ENCODE measurements at regions not wholly inside any gene's neighbourhood (a gene's known extent, or its start where the extent isn't known, plus 50 kb on each side); places are given as distances from the start of the nearest gene placed in this dataset.

DNA sequence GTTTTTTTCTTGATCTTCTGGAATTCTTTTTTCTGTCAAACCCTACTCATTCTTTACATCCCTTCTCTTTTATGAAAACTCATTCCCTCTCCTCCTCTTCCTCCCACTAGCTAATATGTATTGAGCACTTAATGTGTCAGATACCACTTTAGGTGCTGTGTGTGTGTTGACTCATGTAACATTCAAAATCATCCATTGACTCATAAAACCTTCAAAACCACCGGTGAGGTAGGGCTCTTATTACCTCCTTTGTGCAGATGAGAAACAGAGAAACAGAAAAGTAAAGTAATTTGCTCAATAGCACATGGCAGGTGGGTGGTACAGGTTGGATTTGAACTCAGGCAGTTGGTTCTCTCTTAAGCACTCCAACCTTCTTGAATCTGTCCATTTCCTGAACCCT, 136.3 kb upstream of the NEDD9 start:
- H3K27ac ChIP-seq = peak overlapping the region; percentile 40
- intact Hi-C loops (cut with DNase I) = loop anchor here (10.0 kb wide), 1 partner anchor 144 kb away; no protein-coding TSS in a partner anchor
- no peaks in the 10 kb centered on the region for H3K36me3 ChIP-seq

DNA sequence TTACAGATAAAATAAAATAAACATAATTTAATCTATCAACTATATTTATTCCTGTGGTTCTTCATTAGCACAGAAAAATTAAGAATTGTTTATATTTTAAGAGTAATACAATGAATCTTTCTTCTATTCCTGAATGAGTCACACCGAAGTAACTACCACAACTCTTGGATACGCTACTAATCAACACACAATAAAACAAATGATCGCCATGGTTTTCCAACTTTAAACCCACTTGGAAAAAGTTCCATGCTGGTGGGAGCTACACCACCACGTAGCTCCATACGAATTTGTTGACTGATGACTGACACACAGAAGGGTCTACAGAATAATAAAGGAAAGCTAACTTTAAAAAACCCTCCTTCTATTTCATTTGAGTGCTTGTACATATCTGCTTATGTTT, 135.8 kb upstream of the NEDD9 start:
- Histone ChIP-seq H3K4me3 (no peak overlapping the region), H3K27ac (peak overlapping the region; percentile 40), H3K9me3 (no peaks in the 10 kb centered on the region), H3K4me1 (peaks cover 64% of the 10 kb centered on the region), H3K36me3 (no peaks in the 10 kb centered on the region), H3K27me3 (no peaks in the 10 kb centered on the region)
- no peak for DNase-seq
- no peak for ATAC-seq
- no peak for TF ChIP-seq CTCF (IDR thresholded peaks at IDR 0.05)
- intact Hi-C loops (cut with DNase I) = loop anchor here (10.0 kb wide), 1 partner anchor 143 kb away; no protein-coding TSS in a partner anchor

More for the DNA sequence above, 136.3 kb upstream of the NEDD9 start:
- no peak for TF ChIP-seq CTCF (IDR thresholded peaks at IDR 0.05)
- Histone ChIP-seq H3K4me1 (peaks cover 67% of the 10 kb centered on the region), H3K9me3 (no peaks in the 10 kb centered on the region), H3K27me3 (no peaks in the 10 kb centered on the region), H3K4me3 (no peak overlapping the region)
- ATAC-seq = no peak
- no peak for DNase-seq

- Histone ChIP-seq H3K4me1 (peaks cover 61% of the 10 kb centered on the region), H3K27me3 (no peaks in the 10 kb centered on the region), H3K4me3 (no peak overlapping the region), H3K9me3 (no peaks in the 10 kb centered on the region), H3K36me3 (no peaks in the 10 kb centered on the region), H3K27ac (peak overlapping the region; percentile 92)
- DNase-seq (no peak), ATAC-seq (no peak)
- intact Hi-C loops (cut with DNase I) = loop anchor here (10.0 kb wide), 1 partner anchor 143 kb away; no protein-coding TSS in a partner anchor
- TF ChIP-seq CTCF (IDR thresholded peaks at IDR 0.05) = no peak
Observed at GRCh38 chr6:11367638-11368199, 135.3 kb upstream of the NEDD9 start.

DNA sequence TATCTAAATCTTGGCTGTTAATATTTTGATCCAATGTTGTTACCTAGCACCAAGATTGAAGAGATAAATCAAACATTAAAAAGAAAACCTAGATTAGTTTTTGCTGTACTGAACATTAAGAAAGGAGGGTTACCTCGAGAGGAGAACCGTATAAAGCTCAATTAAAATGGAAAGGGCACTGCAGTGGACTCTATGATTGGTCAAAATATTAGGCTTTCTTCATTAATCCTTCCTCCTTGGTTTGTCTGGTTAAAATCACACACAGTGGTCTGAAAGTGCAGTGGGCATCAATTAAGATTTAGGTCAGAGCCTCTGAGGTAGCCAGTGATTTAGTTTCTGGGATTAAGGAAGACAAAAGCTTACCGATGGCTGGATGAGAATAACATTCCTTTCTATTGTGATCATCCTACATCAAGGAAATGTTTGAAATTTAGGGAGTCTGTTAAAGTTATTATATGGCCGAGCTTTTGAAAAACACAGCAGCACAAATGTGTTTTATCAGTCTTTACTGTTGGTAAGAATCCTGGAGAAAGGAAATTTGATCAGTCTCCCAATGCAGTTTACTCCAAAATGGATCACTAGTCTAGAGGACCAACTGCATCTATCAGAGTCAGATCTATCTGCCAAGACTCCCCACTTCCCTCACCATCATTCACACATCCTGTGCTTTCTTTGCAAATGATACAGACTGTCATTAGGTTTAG, 134.6 kb upstream of the NEDD9 start:
- DNase-seq = no peak
- H3K27me3 ChIP-seq = no peaks in the 10 kb centered on the region
- H3K9me3 ChIP-seq = no peaks in the 10 kb centered on the region
- H3K27ac ChIP-seq = peak overlapping the region; percentile 92
- ATAC-seq = no peak
- intact Hi-C loops (cut with DNase I) = loop anchor here (10.0 kb wide), 1 partner anchor 142 kb away; no protein-coding TSS in a partner anchor
- no peak for TF ChIP-seq CTCF (IDR thresholded peaks at IDR 0.05)
- H3K4me3 ChIP-seq = no peak overlapping the region
- H3K36me3 ChIP-seq = no peaks in the 10 kb centered on the region
- H3K4me1 ChIP-seq = peaks cover 59% of the 10 kb centered on the region

DNA sequence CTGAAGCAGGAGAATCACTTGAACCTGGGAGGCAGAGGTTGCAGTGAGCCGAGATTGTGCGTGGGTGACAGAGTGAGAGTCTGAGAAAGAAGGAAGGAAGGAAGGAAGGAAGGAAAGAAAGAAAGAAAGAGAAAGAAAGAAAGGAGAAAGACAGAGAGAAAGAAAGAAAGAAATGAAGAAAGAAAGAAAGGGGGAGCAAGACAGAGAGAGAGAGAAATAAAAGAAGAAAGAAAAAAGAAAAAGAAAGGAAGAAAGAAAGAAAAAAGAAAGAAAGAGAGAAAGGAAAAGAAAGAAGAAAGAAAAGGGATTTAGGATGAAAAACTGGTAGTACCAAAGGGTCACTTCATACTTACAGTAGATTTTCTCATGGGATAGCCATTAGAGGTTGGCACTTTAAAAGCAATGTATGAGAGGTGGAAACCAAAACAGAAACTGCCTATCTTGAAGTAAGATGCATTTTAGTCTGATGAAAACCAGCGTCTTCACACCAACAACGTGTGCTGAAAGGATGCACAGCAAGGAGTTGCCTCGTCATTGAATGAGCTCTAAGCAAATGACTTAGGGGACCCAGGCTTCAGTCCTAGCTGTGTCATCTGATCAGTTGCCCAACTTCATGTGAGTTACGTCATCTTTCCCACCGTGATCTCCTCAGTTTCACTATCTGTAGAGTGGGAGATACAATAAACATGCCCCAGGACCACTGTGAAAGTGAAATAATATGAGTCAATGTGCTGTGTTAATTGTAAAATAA, 133.9 kb upstream of the NEDD9 start:
- DNase-seq (no peak), ATAC-seq (peak; percentile 34)
- Histone ChIP-seq H3K36me3 (no peaks in the 10 kb centered on the region), H3K9me3 (no peaks in the 10 kb centered on the region), H3K4me3 (no peak overlapping the region), H3K27me3 (no peaks in the 10 kb centered on the region), H3K27ac (peak overlapping the region; percentile 92), H3K4me1 (peaks cover 59% of the 10 kb centered on the region)
- intact Hi-C loops (cut with DNase I) = loop anchor here (10.0 kb wide), 1 partner anchor 142 kb away; no protein-coding TSS in a partner anchor
- TF ChIP-seq CTCF (IDR thresholded peaks at IDR 0.05) = no peak

Measured in upper lobe of right lung (tissue), 1 donor.